Mesodermal cell (in vitro differentiated cells): ENCODE measurements at regions not wholly inside any gene's neighbourhood (a gene's known extent, or its start where the extent isn't known, plus 50 kb on each side); places are given as distances from the start of the nearest gene placed in this dataset.

Experiments
- H3K27ac ChIP-seq: 2 replicates; pipeline ENCODE4 v1.7.0; 2013; ENCODE audit warnings: mild to moderate bottlenecking, low read depth, low read length, moderate library complexity; ENCODE audit not compliant: severe bottlenecking
- H3K36me3 ChIP-seq: 2 replicates; pipeline ENCODE4 v1.7.1; 2013; ENCODE audit warnings: mild to moderate bottlenecking, low read length, moderate library complexity; ENCODE audit not compliant: control insufficient read depth, insufficient read depth
- H3K4me1 ChIP-seq: one replicate; pipeline ENCODE4 v1.7.1; 2013; ENCODE audit warnings: mild to moderate bottlenecking, low read length; ENCODE audit not compliant: insufficient read depth, control insufficient read depth, poor library complexity, severe bottlenecking
- H3K4me3 ChIP-seq: 2 replicates; pipeline ENCODE4 v1.7.0; 2013; ENCODE audit warnings: low read length, control low read depth, mild to moderate bottlenecking; ENCODE audit not compliant: insufficient read depth, poor library complexity, severe bottlenecking; ENCODE audit errors: extremely low read depth
- H3K9me3 ChIP-seq: 2 replicates; pipeline ENCODE4 v1.7.1; 2013; ENCODE audit warnings: mild to moderate bottlenecking, low read length, moderate library complexity; ENCODE audit not compliant: control insufficient read depth
- WGBS, 2 experiments: methylation state at CpG; one replicate each; pipeline ENCODE4 v1.1.5; 2013; ENCODE audit warnings: missing lambda C conversion rate in 2 of 2; ENCODE audit not compliant: insufficient coverage in 2 of 2; 5-methylcytosine and 5-hydroxymethylcytosine counted together

- WGBS, 2 experiments = 100% methylated on average over 1 of the region's 2 CpGs
- Histone ChIP-seq H3K36me3 (no peaks in the 10 kb centered on the region), H3K27ac (no peak overlapping the region), H3K9me3 (no peaks in the 10 kb centered on the region), H3K4me1 (no peaks in the 10 kb centered on the region), H3K4me3 (no peak overlapping the region)
These were observed 380.2 kb downstream of the LNPK start for GRCh38 chr2:175621821-175622220.

- no peak overlapping the region for H3K27ac ChIP-seq
- H3K36me3 ChIP-seq = no peaks in the 10 kb centered on the region
- no peaks in the 10 kb centered on the region for H3K4me1 ChIP-seq
- 84 to 100% methylated on average over 1 to 2 of the region's 2 CpGs for WGBS, 2 experiments
- H3K4me3 ChIP-seq = no peak overlapping the region
- no peaks in the 10 kb centered on the region for H3K9me3 ChIP-seq
These were observed 382.0 kb downstream of the LNPK start for GRCh38 chr2:175620106-175620505.

- Histone ChIP-seq H3K27ac (no peak overlapping the region), H3K4me1 (no peaks in the 10 kb centered on the region), H3K9me3 (no peaks in the 10 kb centered on the region), H3K36me3 (no peaks in the 10 kb centered on the region), H3K4me3 (no peak overlapping the region)
- WGBS, 2 experiments = 88% methylated on average over 2 of the region's 2 CpGs
These were observed 382.7 kb downstream of the LNPK start for GRCh38 chr2:175619179-175620045.

- Histone ChIP-seq H3K9me3 (no peaks in the 10 kb centered on the region), H3K27ac (no peak overlapping the region), H3K4me3 (no peak overlapping the region), H3K4me1 (no peaks in the 10 kb centered on the region), H3K36me3 (no peaks in the 10 kb centered on the region)
- WGBS, 2 experiments = 77 to 100% methylated on average over 2 to 3 of the region's 6 CpGs
These were observed 389.8 kb downstream of the LNPK start for GRCh38 chr2:175612280-175612679.

GRCh38 chr2:175606010-175606841, 395.8 kb downstream of the LNPK start:
- Histone ChIP-seq H3K27ac (no peak overlapping the region), H3K9me3 (no peaks in the 10 kb centered on the region), H3K36me3 (no peaks in the 10 kb centered on the region), H3K4me3 (no peak overlapping the region), H3K4me1 (peaks cover 14% of the 10 kb centered on the region)
- WGBS, 2 experiments = 68 to 78% methylated on average over 9 to 10 of the region's 12 CpGs

- H3K27ac ChIP-seq = no peak overlapping the region
- H3K4me1 ChIP-seq = peaks cover 16% of the 10 kb centered on the region
- WGBS, 2 experiments = 50 to 80% methylated on average over 1 to 2 of the region's 5 CpGs
- no peaks in the 10 kb centered on the region for H3K9me3 ChIP-seq
- H3K36me3 ChIP-seq = no peaks in the 10 kb centered on the region
- no peak overlapping the region for H3K4me3 ChIP-seq
These were observed 396.4 kb downstream of the LNPK start for GRCh38 chr2:175605640-175606009.

GRCh38 chr2:175601969-175602368, 400.1 kb downstream of the LNPK start:
- H3K27ac ChIP-seq = no peak overlapping the region
- H3K9me3 ChIP-seq = no peaks in the 10 kb centered on the region
- no peak overlapping the region for H3K4me3 ChIP-seq
- no CpG with 5 or more reads among the region's 1 CpG for WGBS, 2 experiments
- peaks cover 23% of the 10 kb centered on the region for H3K4me1 ChIP-seq
- H3K36me3 ChIP-seq = no peaks in the 10 kb centered on the region

GRCh38 chr2:175599966-175600831, 401.9 kb downstream of the LNPK start:
- peak overlapping the region; percentile 68 for H3K27ac ChIP-seq
- H3K4me3 ChIP-seq = no peak overlapping the region
- 67 to 70% methylated on average over 1 to 4 of the region's 7 CpGs for WGBS, 2 experiments
- no peaks in the 10 kb centered on the region for H3K36me3 ChIP-seq
- H3K4me1 ChIP-seq = peaks cover 9% of the 10 kb centered on the region
- no peaks in the 10 kb centered on the region for H3K9me3 ChIP-seq

GRCh38 chr2:175597286-175597685, 404.8 kb downstream of the LNPK start:
- no peak overlapping the region for H3K27ac ChIP-seq
- no peak overlapping the region for H3K4me3 ChIP-seq
- no peaks in the 10 kb centered on the region for H3K9me3 ChIP-seq
- no peaks in the 10 kb centered on the region for H3K36me3 ChIP-seq
- peaks cover 9% of the 10 kb centered on the region for H3K4me1 ChIP-seq

- 100% methylated on average over 1 of the region's 4 CpGs for WGBS, 2 experiments
- no peaks in the 10 kb centered on the region for H3K36me3 ChIP-seq
- no peak overlapping the region for H3K27ac ChIP-seq
- H3K9me3 ChIP-seq = no peaks in the 10 kb centered on the region
- peaks cover 6% of the 10 kb centered on the region for H3K4me1 ChIP-seq
- H3K4me3 ChIP-seq = no peak overlapping the region
These were observed 406.9 kb downstream of the LNPK start for GRCh38 chr2:175595139-175595538.
